Anterior cingulate cortex (tissue), 58 donors: ENCODE measurements at regions not wholly inside any gene's neighbourhood (a gene's known extent, or its start where the extent isn't known, plus 50 kb on each side); places are given as distances from the start of the nearest gene placed in this dataset.

Experiments used
- DNase-seq, 58 donors: peaks; one replicate each; lab custom pipeline; 2025; lab: John Stamatoyannopoulos, UW

DNA sequence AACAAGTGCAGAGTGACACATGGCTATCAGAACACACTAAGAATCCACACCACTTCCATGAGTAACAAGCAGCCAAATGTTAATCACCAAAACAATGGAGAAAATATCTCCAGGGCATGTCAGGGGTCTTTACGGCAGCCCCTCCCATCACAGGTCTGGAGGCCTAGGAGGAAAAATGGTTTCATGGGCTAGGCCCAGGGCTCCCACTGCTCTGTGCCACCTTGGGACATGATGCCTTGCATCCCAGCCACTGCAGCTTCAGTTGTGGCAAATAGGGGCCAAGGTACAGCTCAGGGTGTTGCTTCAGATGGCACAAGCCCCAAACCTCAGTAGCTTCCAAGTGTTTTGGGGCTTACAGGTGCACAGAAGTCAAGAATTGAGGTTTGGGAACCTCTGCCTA lies 66.6 kb downstream of the NEURL3 start:
- no peak for DNase-seq

DNA sequence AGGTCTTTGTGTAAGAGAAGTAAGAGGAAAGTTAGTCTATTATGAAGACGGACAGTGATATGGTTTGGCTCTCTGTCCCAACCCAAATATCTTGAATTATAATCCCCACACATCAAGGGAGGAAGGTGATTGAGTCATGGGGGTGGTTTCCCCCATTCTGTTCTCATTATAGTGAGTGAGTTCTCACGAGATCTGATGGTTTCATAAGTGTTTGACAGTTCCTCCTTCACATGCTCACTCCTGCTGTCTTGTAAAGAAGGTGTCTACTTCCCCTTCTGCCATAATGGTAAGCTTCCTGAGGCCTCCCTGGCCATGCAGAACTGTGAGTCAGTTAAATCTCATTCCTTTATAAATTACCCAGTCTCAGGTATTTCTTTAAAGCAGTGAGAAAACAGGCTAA lies 67.6 kb downstream of the NEURL3 start:
- no peak for DNase-seq

DNA sequence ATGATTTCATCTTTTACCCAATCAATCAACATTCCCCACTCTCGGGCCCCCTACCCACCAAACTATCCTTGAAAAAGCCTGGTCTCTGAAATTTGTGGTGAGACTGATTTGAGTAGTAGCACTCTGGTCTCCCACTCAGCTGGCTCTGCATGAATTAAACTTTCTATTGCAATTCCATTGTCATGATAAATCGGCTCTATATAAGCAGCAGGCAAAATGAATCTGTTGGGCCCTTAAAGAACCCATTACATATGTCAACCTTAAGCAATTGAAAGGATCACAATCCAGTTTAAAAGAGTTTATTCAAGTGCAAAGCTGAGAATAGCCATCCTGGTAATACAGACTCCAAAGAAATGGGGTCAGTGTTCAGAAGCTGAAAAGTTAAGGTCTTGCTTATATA lies 68.2 kb downstream of the NEURL3 start:
- no peak for DNase-seq

DNA sequence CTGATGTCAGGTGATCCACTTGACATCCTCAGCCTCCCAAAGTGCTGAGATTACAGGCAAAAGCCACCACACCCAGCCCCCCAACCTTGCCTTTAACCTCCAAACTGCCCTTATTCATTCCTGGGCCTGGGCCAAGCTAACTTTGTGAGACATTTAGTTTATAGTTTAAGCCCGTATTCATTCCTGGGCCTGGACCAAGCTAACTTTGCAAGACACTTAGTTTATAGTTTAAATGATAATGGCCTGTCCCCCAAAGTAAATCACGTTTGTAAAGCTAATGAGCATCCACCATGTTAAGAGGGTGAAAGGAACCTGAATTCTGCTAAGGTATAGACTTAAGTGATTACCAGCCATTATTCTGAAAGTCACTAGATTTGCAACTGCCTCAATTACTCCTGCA lies 68.7 kb downstream of the NEURL3 start:
- no peak for DNase-seq

DNA sequence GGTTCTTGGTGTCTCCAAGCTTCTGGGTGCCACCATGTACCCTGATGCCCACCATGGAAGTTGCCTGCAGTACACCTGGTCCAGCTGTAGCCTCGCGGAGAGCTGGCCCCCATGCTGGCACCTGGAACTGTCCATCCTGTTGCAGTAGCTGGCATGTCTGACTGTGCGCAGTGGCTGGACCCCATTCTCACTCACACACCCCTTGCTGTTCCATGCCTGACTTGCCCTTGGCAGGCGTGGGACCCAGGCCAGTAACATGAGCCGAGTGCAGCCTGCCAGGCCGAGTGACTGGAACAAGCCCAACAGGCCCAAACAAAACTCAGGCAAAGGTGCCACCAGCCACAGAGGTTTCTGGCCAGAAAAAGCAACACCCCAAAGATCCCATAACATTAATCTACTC lies 73.8 kb downstream of the NEURL3 start:
- DNase-seq, result peak in 2 of 58 donors; percentile 8 to 20

DNA sequence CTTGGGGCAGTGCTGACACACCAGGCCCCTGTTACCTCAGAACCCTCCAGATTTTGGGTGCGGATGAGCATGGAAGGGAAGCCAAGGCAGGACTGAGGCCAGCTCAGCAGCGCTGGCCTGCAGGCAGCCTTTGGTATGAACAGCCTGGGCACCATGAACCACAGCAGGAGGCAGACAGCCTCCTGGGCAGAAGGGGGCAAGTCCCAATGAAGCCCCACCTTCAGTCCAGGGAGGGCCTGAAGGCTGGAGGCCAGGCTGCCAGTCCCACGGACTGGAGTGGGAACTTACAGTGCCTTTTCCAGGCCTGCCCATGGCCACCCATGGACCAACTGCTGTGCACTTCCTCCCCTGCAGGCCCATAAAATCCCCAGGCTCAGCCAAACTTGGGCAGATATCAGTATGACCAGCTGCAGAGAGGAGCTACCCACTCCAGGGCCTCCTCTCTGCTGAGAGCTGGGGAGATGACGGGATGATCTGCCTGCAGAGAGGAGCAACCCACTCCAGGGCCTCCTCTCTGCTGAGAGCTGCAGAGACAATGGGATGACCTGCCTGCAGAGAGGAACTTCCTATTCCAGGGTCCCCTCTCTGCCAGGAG lies 74.7 kb downstream of the NEURL3 start:
- DNase-seq, result no peak

DNA sequence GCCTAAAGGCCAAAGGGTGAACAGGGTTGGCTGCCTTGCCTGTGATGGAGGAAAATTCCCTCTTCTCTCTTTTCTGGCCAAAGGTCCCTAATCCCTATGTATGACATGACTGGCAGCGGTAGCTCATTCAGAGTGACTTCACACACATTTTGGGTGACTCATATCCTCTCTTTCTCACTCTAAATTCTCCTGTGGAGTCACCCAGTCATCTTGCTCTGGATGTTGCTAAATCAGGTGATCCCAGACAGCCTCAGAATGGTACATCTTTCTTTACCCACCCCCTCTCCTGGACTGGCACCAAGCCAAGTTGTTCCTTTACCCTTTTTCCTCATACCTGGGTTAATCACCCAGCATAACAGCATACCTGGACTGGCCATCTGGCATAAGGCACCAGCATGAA lies 77.2 kb downstream of the NEURL3 start:
- no peak for DNase-seq

DNA sequence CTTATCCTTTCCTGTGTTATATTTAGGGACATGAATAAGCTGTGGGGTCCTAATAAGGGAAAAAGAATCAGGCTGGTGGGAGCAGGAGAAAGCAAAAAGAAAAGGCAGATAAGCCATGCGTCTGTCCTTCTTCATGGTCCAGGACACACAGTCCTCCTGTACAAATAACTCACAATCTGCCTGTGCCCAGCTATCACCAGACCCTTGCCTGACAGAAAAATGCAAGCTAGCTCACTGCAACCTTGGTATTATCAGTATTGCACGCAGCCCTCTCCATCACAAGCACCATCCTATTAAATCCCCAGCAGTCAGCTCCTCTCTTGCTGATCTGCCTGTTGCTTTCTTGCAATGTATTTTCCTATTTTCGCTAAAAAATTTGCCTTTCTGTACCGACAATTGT lies 78.0 kb downstream of the NEURL3 start:
- DNase-seq, result no peak

DNA sequence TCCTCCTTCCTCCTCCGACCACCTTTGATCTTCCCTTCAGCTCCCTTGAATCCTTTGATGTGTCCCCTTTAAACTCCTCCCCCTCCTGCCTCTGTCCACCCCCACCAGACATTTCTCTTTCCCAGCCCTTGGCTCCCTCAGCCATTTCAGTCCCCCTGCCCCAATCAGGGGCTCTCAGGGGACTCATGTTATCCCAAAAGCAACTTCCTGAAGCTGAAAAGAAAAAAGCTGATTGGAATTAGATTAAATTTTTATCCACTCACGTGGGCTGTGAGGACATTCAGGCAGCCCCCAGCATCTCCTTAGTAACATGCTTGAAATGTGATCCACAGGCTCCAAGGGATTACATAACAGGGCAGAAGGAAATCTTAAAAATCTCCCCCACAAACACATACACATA lies 81.3 kb downstream of the NEURL3 start:
- DNase-seq, result no peak
